ENCODE measurements at regions not wholly inside any gene's neighbourhood (a gene's known extent, or its start where the extent isn't known, plus 50 kb on each side); places are given as distances from the start of the nearest gene placed in this dataset.

DNA sequence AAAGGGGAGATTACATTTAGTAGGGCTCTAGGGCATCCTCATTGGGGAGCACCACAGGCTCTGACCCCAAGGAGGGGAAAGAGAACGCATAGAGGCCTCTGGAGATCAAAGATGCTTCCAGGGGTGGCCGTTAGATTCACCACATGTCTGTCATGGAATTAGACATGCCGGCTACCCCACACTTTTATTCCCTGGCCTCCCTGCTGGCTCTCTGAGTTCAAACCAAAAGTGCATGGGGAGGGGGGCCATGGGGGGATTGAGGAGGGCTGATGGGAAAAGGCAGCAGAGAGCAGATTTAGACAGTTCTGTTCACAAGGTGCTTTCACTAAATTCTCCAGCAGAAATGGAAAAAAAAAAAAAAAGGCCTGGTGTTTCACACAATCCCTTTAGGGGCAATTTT is 64.4 kb upstream of the ZNF521 start:
- no peak for TF ChIP-seq CTCF (IDR thresholded peaks at IDR 0.05)
- no peak for TF ChIP-seq POLR2A (IDR thresholded peaks at IDR 0.05)
- TF ChIP-seq POLR2AphosphoS5 (IDR thresholded peaks at IDR 0.05) = no peak
- TF ChIP-seq EP300 (IDR thresholded peaks at IDR 0.05) = no peak
